IPS DF 6.9 (cell line): ENCODE measurements at regions not wholly inside any gene's neighbourhood (a gene's known extent, or its start where the extent isn't known, plus 50 kb on each side); places are given as distances from the start of the nearest gene placed in this dataset.

Experiments
- DNase-seq: peaks from one replicate; pipeline ENCODE4 v3.0.0-alpha.2; 2013; ENCODE audit warnings: low read depth, low spot score
- H3K27ac ChIP-seq: one replicate; pipeline ENCODE4 v1.5.1; 2013; ENCODE audit warnings: low read length, control low read depth
- H3K27me3 ChIP-seq: 2 replicates; pipeline ENCODE4 v1.6.1; 2013; ENCODE audit warnings: mild to moderate bottlenecking, low read length; ENCODE audit not compliant: control insufficient read depth, insufficient read depth
- H3K36me3 ChIP-seq: 2 replicates; pipeline ENCODE4 v1.6.1; 2013; ENCODE audit warnings: low read length; ENCODE audit not compliant: control insufficient read depth, insufficient read depth
- H3K4me1 ChIP-seq: 2 replicates; pipeline ENCODE4 v1.6.1; 2013; ENCODE audit warnings: low read length; ENCODE audit not compliant: control insufficient read depth, insufficient read depth
- H3K4me3 ChIP-seq: 2 replicates; pipeline ENCODE4 v1.5.1; 2013; ENCODE audit warnings: mild to moderate bottlenecking, low read length
- H3K9me3 ChIP-seq: 2 replicates; pipeline ENCODE4 v1.6.1; 2013; ENCODE audit warnings: low read length, inconsistent platforms; ENCODE audit not compliant: control insufficient read depth, insufficient read depth
- WGBS: extraction: QIAGEN DNeasy Blood & Tissue Kit; methylation state at CpG from one replicate; pipeline ENCODE4 v1.1.7; 2013; ENCODE audit warnings: mixed read lengths, missing lambda C conversion rate; ENCODE audit not compliant: insufficient read length, insufficient coverage; 5-methylcytosine and 5-hydroxymethylcytosine counted together

GRCh38 chr12:100675432-100675831, 101.9 kb downstream of the GAS2L3 start:
- WGBS, result no CpG with 5 or more reads among the region's 4 CpGs
- Histone ChIP-seq H3K4me1 (no peaks in the 10 kb centered on the region), H3K27me3 (no peaks in the 10 kb centered on the region), H3K9me3 (no peaks in the 10 kb centered on the region), H3K27ac (no peak overlapping the region), H3K4me3 (no peak overlapping the region), H3K36me3 (no peaks in the 10 kb centered on the region)
- no peak for DNase-seq

GRCh38 chr12:100681074-100681473, 107.6 kb downstream of the GAS2L3 start:
- no peak for DNase-seq
- no peaks in the 10 kb centered on the region for H3K27me3 ChIP-seq
- H3K4me3 ChIP-seq, result no peak overlapping the region
- H3K36me3 ChIP-seq, result no peaks in the 10 kb centered on the region
- H3K4me1 ChIP-seq, result no peaks in the 10 kb centered on the region
- H3K27ac ChIP-seq, result no peak overlapping the region
- peaks cover 3% of the 10 kb centered on the region; the same call in 1 of the 2 replicates for H3K9me3 ChIP-seq

GRCh38 chr12:100682178-100682577, 108.7 kb downstream of the GAS2L3 start:
- Histone ChIP-seq H3K27ac (no peak overlapping the region), H3K9me3 (peaks cover 3% of the 10 kb centered on the region; the same call in 1 of the 2 replicates), H3K27me3 (no peaks in the 10 kb centered on the region), H3K36me3 (no peaks in the 10 kb centered on the region), H3K4me1 (no peaks in the 10 kb centered on the region), H3K4me3 (no peak overlapping the region)
- DNase-seq, result no peak
- no CpG with 5 or more reads among the region's 2 CpGs for WGBS

GRCh38 chr12:100687686-100688085, 106.9 kb upstream of the ANO4 start:
- H3K4me1 ChIP-seq, result no peaks in the 10 kb centered on the region
- no CpG with 5 or more reads among the region's 1 CpG for WGBS

GRCh38 chr12:100688451-100688864, 106.1 kb upstream of the ANO4 start:
- Histone ChIP-seq H3K27ac (no peak overlapping the region), H3K9me3 (peaks cover 3% of the 10 kb centered on the region; the same call in 1 of the 2 replicates), H3K4me1 (no peaks in the 10 kb centered on the region), H3K27me3 (no peaks in the 10 kb centered on the region), H3K36me3 (no peaks in the 10 kb centered on the region), H3K4me3 (no peak overlapping the region)
- no CpG with 5 or more reads among the region's 2 CpGs for WGBS
- DNase-seq, result no peak

More at GRCh38 chr12:100687686-100688085, 106.9 kb upstream of the ANO4 start:
- peaks cover 3% of the 10 kb centered on the region; the same call in 1 of the 2 replicates for H3K9me3 ChIP-seq
- no peak overlapping the region for H3K27ac ChIP-seq
- no peak overlapping the region for H3K4me3 ChIP-seq
- H3K36me3 ChIP-seq, result no peaks in the 10 kb centered on the region
- no peak for DNase-seq
- H3K27me3 ChIP-seq, result no peaks in the 10 kb centered on the region

- Histone ChIP-seq H3K9me3 (no peaks in the 10 kb centered on the region; the same call in 1 of the 2 replicates), H3K4me3 (no peak overlapping the region), H3K36me3 (no peaks in the 10 kb centered on the region), H3K27ac (no peak overlapping the region), H3K4me1 (no peaks in the 10 kb centered on the region), H3K27me3 (no peaks in the 10 kb centered on the region)
- no peak for DNase-seq
- WGBS, result no CpG with 5 or more reads among the region's 1 CpG
These were observed 102.1 kb upstream of the ANO4 start for GRCh38 chr12:100692502-100692901.

GRCh38 chr12:100698518-100698917, 96.1 kb upstream of the ANO4 start:
- H3K4me3 ChIP-seq, result no peak overlapping the region
- no CpG with 5 or more reads among the region's 2 CpGs for WGBS
- H3K27ac ChIP-seq, result no peak overlapping the region
- no peaks in the 10 kb centered on the region for H3K4me1 ChIP-seq
- no peaks in the 10 kb centered on the region; the same call in 1 of the 2 replicates for H3K9me3 ChIP-seq
- H3K27me3 ChIP-seq, result no peaks in the 10 kb centered on the region
- DNase-seq, result no peak
- H3K36me3 ChIP-seq, result no peaks in the 10 kb centered on the region

GRCh38 chr12:100699209-100699608, 95.4 kb upstream of the ANO4 start:
- no CpG with 5 or more reads among the region's 1 CpG for WGBS
- no peaks in the 10 kb centered on the region for H3K27me3 ChIP-seq
- DNase-seq, result no peak
- no peaks in the 10 kb centered on the region for H3K36me3 ChIP-seq
- no peak overlapping the region for H3K27ac ChIP-seq
- H3K4me3 ChIP-seq, result no peak overlapping the region
- H3K9me3 ChIP-seq, result no peaks in the 10 kb centered on the region; the same call in 1 of the 2 replicates
- no peaks in the 10 kb centered on the region for H3K4me1 ChIP-seq

- no peaks in the 10 kb centered on the region for H3K36me3 ChIP-seq
- no peak overlapping the region for H3K27ac ChIP-seq
- no peaks in the 10 kb centered on the region for H3K4me1 ChIP-seq
- H3K27me3 ChIP-seq, result no peaks in the 10 kb centered on the region
- H3K9me3 ChIP-seq, result no peaks in the 10 kb centered on the region
- no peak overlapping the region for H3K4me3 ChIP-seq
- WGBS, result no CpG with 5 or more reads among the region's 2 CpGs
- DNase-seq, result no peak
These were observed 91.2 kb upstream of the ANO4 start for GRCh38 chr12:100703337-100703736.

GRCh38 chr12:100703868-100704267, 90.7 kb upstream of the ANO4 start:
- Histone ChIP-seq H3K27me3 (no peaks in the 10 kb centered on the region), H3K4me1 (no peaks in the 10 kb centered on the region), H3K27ac (no peak overlapping the region), H3K36me3 (no peaks in the 10 kb centered on the region), H3K9me3 (no peaks in the 10 kb centered on the region), H3K4me3 (no peak overlapping the region)
- no peak for DNase-seq
- WGBS, result no CpG with 5 or more reads among the region's 2 CpGs

GRCh38 chr12:100706033-100706432, 88.5 kb upstream of the ANO4 start:
- DNase-seq, result no peak
- H3K4me3 ChIP-seq, result no peak overlapping the region
- no CpG with 5 or more reads among the region's 3 CpGs for WGBS
- H3K9me3 ChIP-seq, result no peaks in the 10 kb centered on the region
- H3K36me3 ChIP-seq, result no peaks in the 10 kb centered on the region
- no peaks in the 10 kb centered on the region for H3K27me3 ChIP-seq
- no peak overlapping the region for H3K27ac ChIP-seq
- H3K4me1 ChIP-seq, result no peaks in the 10 kb centered on the region
